ENCODE measurements at regions not wholly inside any gene's neighbourhood (a gene's known extent, or its start where the extent isn't known, plus 50 kb on each side); places are given as distances from the start of the nearest gene placed in this dataset.

GRCh38 chr5:86780018-86780417, 162.3 kb downstream of the COX7C start:
- no peaks in the 10 kb centered on the region for H4K20me1 ChIP-seq (ENCODE audit: low read depth, low read length)
- H3F3A ChIP-seq (ENCODE audit: insufficient read depth), result no peaks in the 10 kb centered on the region
- H3K36me3 ChIP-seq (ENCODE audit: low read length), result no peaks in the 10 kb centered on the region
- H3K4me3 ChIP-seq (ENCODE audit: insufficient read depth, low read length, poor library complexity, severe bottlenecking), result no peak overlapping the region
- no peaks in the 10 kb centered on the region for H3K27me3 ChIP-seq (ENCODE audit: low read length)
- TF ChIP-seq CTCF (IDR thresholded peaks at IDR 0.05; ENCODE audit: insufficient read depth, low read length, poor library complexity, severe bottlenecking), result no peak
- TF ChIP-seq EZH2phosphoT487 (conservative IDR thresholded peaks at IDR 0.05; ENCODE audit: low read length), result no peak
- no peaks in the 10 kb centered on the region for H3K9me2 ChIP-seq (replicated peaks; ENCODE audit: insufficient read depth, low read length)
- no peak overlapping the region for H3K9ac ChIP-seq (ENCODE audit: low read length)
- H3K27ac ChIP-seq (ENCODE audit: low read depth, low read length), result no peak overlapping the region
- no peak overlapping the region for H3K4me2 ChIP-seq (ENCODE audit: low read depth, low read length, poor library complexity, severe bottlenecking)
- H3K9me3 ChIP-seq (ENCODE audit: insufficient read depth, low read length), result peaks cover 3% of the 10 kb centered on the region; the same call in 1 of the 2 replicates
- H3K79me2 ChIP-seq (ENCODE audit: insufficient read depth, low read length), result no peaks in the 10 kb centered on the region
- H2AFZ ChIP-seq (ENCODE audit: low read depth, low read length, severe bottlenecking), result no peak overlapping the region

GRCh38 chr5:86786955-86787354, 169.2 kb downstream of the COX7C start:
- H3K4me2 ChIP-seq (ENCODE audit: low read depth, low read length, poor library complexity, severe bottlenecking), result no peak overlapping the region
- no peak overlapping the region for H3K27ac ChIP-seq (ENCODE audit: low read depth, low read length)
- no peaks in the 10 kb centered on the region for H3K36me3 ChIP-seq (ENCODE audit: low read length)
- no peaks in the 10 kb centered on the region for H3K9me3 ChIP-seq (ENCODE audit: insufficient read depth, low read length)
- no peaks in the 10 kb centered on the region for H3F3A ChIP-seq (ENCODE audit: insufficient read depth)
- TF ChIP-seq CTCF (IDR thresholded peaks at IDR 0.05; ENCODE audit: insufficient read depth, low read length, poor library complexity, severe bottlenecking) (no peak), EZH2phosphoT487 (conservative IDR thresholded peaks at IDR 0.05; ENCODE audit: low read length) (no peak)
- no peaks in the 10 kb centered on the region for H3K79me2 ChIP-seq (ENCODE audit: insufficient read depth, low read length)
- H3K9ac ChIP-seq (ENCODE audit: low read length), result no peak overlapping the region
- no peak overlapping the region for H2AFZ ChIP-seq (ENCODE audit: low read depth, low read length, severe bottlenecking)
- no peaks in the 10 kb centered on the region for H3K9me2 ChIP-seq (replicated peaks; ENCODE audit: insufficient read depth, low read length)
- H3K4me3 ChIP-seq (ENCODE audit: insufficient read depth, low read length, poor library complexity, severe bottlenecking), result no peak overlapping the region
- no peaks in the 10 kb centered on the region for H4K20me1 ChIP-seq (ENCODE audit: low read depth, low read length)
- no peaks in the 10 kb centered on the region for H3K27me3 ChIP-seq (ENCODE audit: low read length)

DNA sequence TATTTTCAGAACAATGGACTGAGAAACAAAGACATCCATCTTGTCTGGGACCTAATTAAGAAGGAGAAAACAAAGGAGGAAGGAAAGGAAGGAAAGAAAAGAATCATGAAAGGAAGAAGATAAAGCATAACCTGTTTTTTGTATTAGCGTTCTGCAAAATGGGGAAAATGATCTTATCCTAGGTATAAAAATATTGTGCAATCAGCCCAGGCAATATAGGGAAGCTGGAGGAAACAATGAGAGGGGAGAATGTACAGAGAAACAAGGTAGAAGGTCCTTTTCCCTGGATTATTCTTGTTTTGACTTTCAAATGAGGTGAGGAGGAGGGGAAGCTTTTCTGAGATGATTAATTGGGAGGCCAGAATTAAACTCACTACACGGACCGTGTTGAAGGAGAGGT, 177.9 kb downstream of the COX7C start:
- H3K27me3 ChIP-seq (ENCODE audit: low read length), result no peaks in the 10 kb centered on the region
- no peak overlapping the region for H3K9ac ChIP-seq (ENCODE audit: low read length)

More for the DNA sequence above, 177.9 kb downstream of the COX7C start:
- H3K36me3 ChIP-seq (ENCODE audit: low read length), result no peaks in the 10 kb centered on the region
- TF ChIP-seq EZH2phosphoT487 (conservative IDR thresholded peaks at IDR 0.05; ENCODE audit: low read length) (no peak), CTCF (IDR thresholded peaks at IDR 0.05; ENCODE audit: insufficient read depth, low read length, poor library complexity, severe bottlenecking) (no peak)
- H3K4me3 ChIP-seq (ENCODE audit: insufficient read depth, low read length, poor library complexity, severe bottlenecking), result no peak overlapping the region
- H3K27ac ChIP-seq (ENCODE audit: low read depth, low read length), result no peak overlapping the region
- no peak overlapping the region for H3K4me2 ChIP-seq (ENCODE audit: low read depth, low read length, poor library complexity, severe bottlenecking)
- H4K20me1 ChIP-seq (ENCODE audit: low read depth, low read length), result no peaks in the 10 kb centered on the region
- H3K9me3 ChIP-seq (ENCODE audit: insufficient read depth, low read length), result no peaks in the 10 kb centered on the region
- H3K79me2 ChIP-seq (ENCODE audit: insufficient read depth, low read length), result no peaks in the 10 kb centered on the region
- H3F3A ChIP-seq (ENCODE audit: insufficient read depth), result no peaks in the 10 kb centered on the region
- no peaks in the 10 kb centered on the region for H3K9me2 ChIP-seq (replicated peaks; ENCODE audit: insufficient read depth, low read length)
- H2AFZ ChIP-seq (ENCODE audit: low read depth, low read length, severe bottlenecking), result no peak overlapping the region
